ENCODE measurements at regions not wholly inside any gene's neighbourhood (a gene's known extent, or its start where the extent isn't known, plus 50 kb on each side); places are given as distances from the start of the nearest gene placed in this dataset.
"Not testable (repeated sequence)": the region's sequence is repeated elsewhere in the genome, so short reads cannot be mapped to it uniquely, and the experiment has no call there.

- DNase-seq (ENCODE audit: extremely low read depth, low read depth), result peak; percentile 26
- H3K4me3 ChIP-seq (replicated peaks; ENCODE audit: low read depth, low read length), result no peak overlapping the region
- no peak for TF ChIP-seq CTCF (IDR thresholded peaks at IDR 0.05; ENCODE audit: low read depth, low read length, missing control alignments)
Measured at GRCh38 chr7:46600340-46600739, 679.3 kb upstream of the IGFBP3 start.

- DNase-seq (ENCODE audit: extremely low read depth, low read depth); H3K4me3 ChIP-seq (replicated peaks; ENCODE audit: low read depth, low read length): not testable (repeated sequence)
Measured at GRCh38 chr7:46594831-46595230, 673.8 kb upstream of the IGFBP3 start.

GRCh38 chr7:46590918-46591905, 670.1 kb upstream of the IGFBP3 start:
- H3K4me3 ChIP-seq (replicated peaks; ENCODE audit: low read depth, low read length); DNase-seq (ENCODE audit: extremely low read depth, low read depth): not testable (repeated sequence)

GRCh38 chr7:46589286-46589685, 668.2 kb upstream of the IGFBP3 start:
- no peak for DNase-seq (ENCODE audit: extremely low read depth, low read depth)
- no peak overlapping the region for H3K4me3 ChIP-seq (replicated peaks; ENCODE audit: low read depth, low read length)
- no peak for TF ChIP-seq CTCF (IDR thresholded peaks at IDR 0.05; ENCODE audit: low read depth, low read length, missing control alignments)

- DNase-seq (ENCODE audit: extremely low read depth, low read depth), result no peak
- H3K4me3 ChIP-seq (replicated peaks; ENCODE audit: low read depth, low read length), result no peak overlapping the region
- no peak for TF ChIP-seq CTCF (IDR thresholded peaks at IDR 0.05; ENCODE audit: low read depth, low read length, missing control alignments)
Measured at GRCh38 chr7:46586406-46586805, 665.3 kb upstream of the IGFBP3 start.

GRCh38 chr7:46583656-46584055, 662.6 kb upstream of the IGFBP3 start:
- TF ChIP-seq CTCF (IDR thresholded peaks at IDR 0.05; ENCODE audit: low read depth, low read length, missing control alignments), result no peak
- no peak overlapping the region for H3K4me3 ChIP-seq (replicated peaks; ENCODE audit: low read depth, low read length)
- peak; percentile 32 for DNase-seq (ENCODE audit: extremely low read depth, low read depth)

GRCh38 chr7:46581268-46581667, 660.2 kb upstream of the IGFBP3 start:
- no peak for TF ChIP-seq CTCF (IDR thresholded peaks at IDR 0.05; ENCODE audit: low read depth, low read length, missing control alignments)
- DNase-seq (ENCODE audit: extremely low read depth, low read depth), result no peak
- no peak overlapping the region for H3K4me3 ChIP-seq (replicated peaks; ENCODE audit: low read depth, low read length)

- H3K4me3 ChIP-seq (replicated peaks; ENCODE audit: low read depth, low read length), result no peak overlapping the region
- no peak for DNase-seq (ENCODE audit: extremely low read depth, low read depth)
- TF ChIP-seq CTCF (IDR thresholded peaks at IDR 0.05; ENCODE audit: low read depth, low read length, missing control alignments), result no peak
Measured at GRCh38 chr7:46580766-46581165, 659.7 kb upstream of the IGFBP3 start.

Data from HFF-Myc (cell line).